Psoas muscle (tissue), 7 donors: ENCODE measurements at regions not wholly inside any gene's neighbourhood (a gene's known extent, or its start where the extent isn't known, plus 50 kb on each side); places are given as distances from the start of the nearest gene placed in this dataset.
"Not testable (repeated sequence)": the region's sequence is repeated elsewhere in the genome, so short reads cannot be mapped to it uniquely, and the experiment has no call there.

Experiments
- ATAC-seq, 4 donors: fragments of 200-7000 bp; cut with Tn5 transposase; one replicate each; pipeline ENCODE4 v1.9.1; 2020; ENCODE audit warnings: moderate library complexity in 3 of 4, mild to moderate bottlenecking in 2 of 4
- DNase-seq, 2 donors: peaks; one replicate each; pipeline ENCODE4 v3.0.0-alpha.2; 2020
- H3K27ac ChIP-seq: fragments of 200-600 bp; one replicate; pipeline ENCODE4 v1.8.0; 2022
- H3K27me3 ChIP-seq, 3 donors: fragments of 200-600 bp in 1 of 3; one replicate each; pipeline versions ENCODE4 v1.6.1 to v1.8.0; 2013 to 2022; ENCODE audit warnings: low read length in 2 of 3, mild to moderate bottlenecking in 2 of 3, moderate library complexity in 1 of 3; ENCODE audit not compliant: insufficient read depth in 3 of 3
- H3K36me3 ChIP-seq, 2 donors: fragments of 200-600 bp in 1 of 2; one replicate each; pipeline versions ENCODE4 v1.6.1 to v1.8.0; 2013 to 2022; ENCODE audit warnings: low read depth in 1 of 2, mild to moderate bottlenecking in 1 of 2, moderate library complexity in 1 of 2; ENCODE audit not compliant: insufficient read depth in 1 of 2
- H3K4me1 ChIP-seq: fragments of 200-600 bp; one replicate; pipeline ENCODE4 v1.8.0; 2022
- H3K4me3 ChIP-seq: fragments of 200-600 bp; one replicate; pipeline ENCODE4 v1.8.0; 2022; ENCODE audit warnings: mild to moderate bottlenecking
- H3K9me3 ChIP-seq: fragments of 200-600 bp; one replicate; pipeline ENCODE4 v1.8.0; 2022
- CTCF ChIP-seq: fragments of 200-600 bp; IDR thresholded peaks from one replicate; pipeline ENCODE4 v1.8.0; 2022; ENCODE audit warnings: antibody characterized with exemption
- WGBS, 3 donors: extraction: QIAGEN DNeasy Blood & Tissue Kit; methylation state at CpG; one replicate each; pipeline versions ENCODE4 v1.1.6 to v1.1.7; 2013; 5-methylcytosine and 5-hydroxymethylcytosine counted together
- intact Hi-C, 2 donors: fragments of 100-400 bp; cut with DNase I; formaldehyde crosslinking; loops; one replicate each; pipeline versions ENCODE4 v1.11.0 to v1.14.2; 2022
- donor health status: healthy with polysubstance abuse.
- donor health status: DM: no; HTN: no; CAD: no; lungs with moderate emphysema.
- donor health status: Bipolar disorder and iron deficiency.
- donor health status: healthy.
- donor health status: DM: yes; HTN: yes; CAD: no.
- donor health status: DM: no; HTN: no; CAD: no.
- donor health status: DM: yes; HTN: yes; CAD: no.

GRCh38 chr12:127599436-127599835 lies 667.5 kb upstream of the TMEM132C start:
- WGBS, 3 donors: 36 to 43% (median 36%) methylated on average over 7 of the region's 7 CpGs
- no peak overlapping the region for H3K4me3 ChIP-seq
- H3K27ac ChIP-seq: no peak overlapping the region
- H3K27me3 ChIP-seq: no peaks in the 10 kb centered on the region
- TF ChIP-seq CTCF: no peak
- H3K36me3 ChIP-seq: no peaks in the 10 kb centered on the region
- H3K9me3 ChIP-seq: no peaks in the 10 kb centered on the region
- DNase-seq: no peak
- no peak for ATAC-seq
- H3K4me1 ChIP-seq: no peaks in the 10 kb centered on the region
- intact Hi-C loops: no loop called here

- Histone ChIP-seq H3K4me1 (no peaks in the 10 kb centered on the region), H3K4me3 (no peak overlapping the region), H3K27ac (no peak overlapping the region), H3K27me3 (no peaks in the 10 kb centered on the region), H3K36me3 (no peaks in the 10 kb centered on the region), H3K9me3 (no peaks in the 10 kb centered on the region)
- WGBS, 3 donors: 72 to 76% (median 74%) methylated on average over 3 of the region's 3 CpGs
- TF ChIP-seq CTCF: no peak
- ATAC-seq (no peak), DNase-seq (no peak)
- intact Hi-C loops: no loop called here
Observed at GRCh38 chr12:127600211-127600610, 666.8 kb upstream of the TMEM132C start.

- H3K27ac ChIP-seq: no peak overlapping the region
- WGBS, 3 donors: 98% methylated on average over 3 of the region's 3 CpGs
- ATAC-seq (no peak), DNase-seq (no peak)
- H3K4me1 ChIP-seq: no peaks in the 10 kb centered on the region
- no peaks in the 10 kb centered on the region for H3K9me3 ChIP-seq
- no peak overlapping the region for H3K4me3 ChIP-seq
- no peak for TF ChIP-seq CTCF
- no peaks in the 10 kb centered on the region for H3K27me3 ChIP-seq
- intact Hi-C loops: no loop called here
- H3K36me3 ChIP-seq: no peaks in the 10 kb centered on the region
Observed at GRCh38 chr12:127606476-127607015, 660.4 kb upstream of the TMEM132C start.

- intact Hi-C loops: no loop called here
- no peak overlapping the region for H3K4me3 ChIP-seq
- DNase-seq (no peak), ATAC-seq (no peak)
- no peak overlapping the region for H3K27ac ChIP-seq
- no peaks in the 10 kb centered on the region for H3K27me3 ChIP-seq
- H3K36me3 ChIP-seq: no peaks in the 10 kb centered on the region
- no peaks in the 10 kb centered on the region for H3K4me1 ChIP-seq
- no peak for TF ChIP-seq CTCF
- WGBS, 3 donors: 80 to 84% (median 82%) methylated on average over 7 of the region's 7 CpGs
- H3K9me3 ChIP-seq: no peaks in the 10 kb centered on the region
Observed at GRCh38 chr12:127607146-127607725, 659.7 kb upstream of the TMEM132C start.

GRCh38 chr12:127608359-127608758 lies 658.6 kb upstream of the TMEM132C start:
- H3K36me3 ChIP-seq, H3K9me3 ChIP-seq, ATAC-seq, H3K4me3 ChIP-seq, H3K27me3 ChIP-seq, H3K27ac ChIP-seq, DNase-seq, H3K4me1 ChIP-seq, intact Hi-C loops: not testable (repeated sequence)
- WGBS, 3 donors: 69 to 81% (median 78%) methylated on average over 7 of the region's 7 CpGs
